Smooth muscle cell (in vitro differentiated cells): ENCODE measurements at regions not wholly inside any gene's neighbourhood (a gene's known extent, or its start where the extent isn't known, plus 50 kb on each side); places are given as distances from the start of the nearest gene placed in this dataset.

Experiments
- DNase-seq: peaks from one replicate; lab custom pipeline; 2025; ENCODE audit not compliant: unreplicated experiment; lab: John Stamatoyannopoulos, UW
- H2AFZ ChIP-seq: fragments of 200-600 bp; sonication (generic); 2 replicates; pipeline ENCODE4 v1.6.0; 2016; ENCODE audit warnings: antibody characterized with exemption, low read depth, mild to moderate bottlenecking
- H3F3A ChIP-seq: fragments of 200-600 bp; sonication (generic); 2 replicates; pipeline ENCODE4 v1.6.0; 2017; ENCODE audit warnings: antibody characterized with exemption, low read depth
- H3K27ac ChIP-seq: fragments of 200-600 bp; sonication (generic); 2 replicates; pipeline ENCODE4 v1.5.1; 2016; ENCODE audit warnings: low read depth, mild to moderate bottlenecking
- H3K27me3 ChIP-seq: fragments of 200-600 bp; sonication (generic); 2 replicates; pipeline ENCODE4 v1.6.1; 2016; ENCODE audit warnings: low read depth, mild to moderate bottlenecking
- H3K36me3 ChIP-seq: fragments of 200-600 bp; sonication (generic); 2 replicates; pipeline ENCODE4 v1.5.1; 2016; ENCODE audit warnings: low read depth
- H3K4me1 ChIP-seq: fragments of 200-600 bp; sonication (generic); 2 replicates; pipeline ENCODE4 v1.5.1; 2016; ENCODE audit warnings: low read depth
- H3K4me2 ChIP-seq: fragments of 200-600 bp; sonication (generic); 2 replicates; pipeline ENCODE4 v1.6.0; 2016; ENCODE audit warnings: mild to moderate bottlenecking
- H3K4me3 ChIP-seq: fragments of 200-600 bp; sonication (generic); 2 replicates; pipeline ENCODE4 v1.5.1; 2016; ENCODE audit warnings: mild to moderate bottlenecking
- H3K79me2 ChIP-seq: fragments of 200-600 bp; sonication (generic); 2 replicates; pipeline ENCODE4 v1.6.0; 2016; ENCODE audit warnings: low read depth, mild to moderate bottlenecking
- H3K9ac ChIP-seq: fragments of 200-600 bp; sonication (generic); 2 replicates; pipeline ENCODE4 v1.6.0; 2016; ENCODE audit warnings: low read depth
- H3K9me3 ChIP-seq: fragments of 200-600 bp; sonication (generic); replicated peaks from 2 replicates; pipeline ENCODE4 v1.5.1; 2016; ENCODE audit warnings: low read depth
- H4K20me1 ChIP-seq: fragments of 200-600 bp; sonication (generic); 2 replicates; pipeline ENCODE4 v1.6.0; 2016; ENCODE audit warnings: low read depth
- CTCF ChIP-seq: fragments of 200-600 bp; sonication (generic); IDR thresholded peaks from 2 replicates; pipeline ENCODE4 v1.5.1; 2017; ENCODE audit warnings: borderline replicate concordance, mild to moderate bottlenecking, antibody characterized with exemption; ENCODE audit not compliant: insufficient read depth, poor library complexity, severe bottlenecking
- WGBS: methylation state at CpG from one replicate; pipeline ENCODE4 v1.1.7; 2016; ENCODE audit warnings: low lambda C conversion rate; 5-methylcytosine and 5-hydroxymethylcytosine counted together

GRCh38 chr14:62626416-62626815 is 418.8 kb downstream of the KCNH5 start:
- TF ChIP-seq CTCF = no peak

GRCh38 chr14:62629176-62629725 is 416.0 kb downstream of the KCNH5 start:
- H3K9ac ChIP-seq = no peak overlapping the region
- H3K4me1 ChIP-seq = no peaks in the 10 kb centered on the region
- no peak overlapping the region for H3K4me2 ChIP-seq
- H3F3A ChIP-seq = no peaks in the 10 kb centered on the region
- no peak for DNase-seq
- no peak overlapping the region for H3K27ac ChIP-seq
- 54% methylated on average over 9 of the region's 9 CpGs for WGBS
- TF ChIP-seq CTCF = no peak
- no peaks in the 10 kb centered on the region for H3K9me3 ChIP-seq
- H3K79me2 ChIP-seq = no peaks in the 10 kb centered on the region
- H3K4me3 ChIP-seq = no peak overlapping the region
- no peaks in the 10 kb centered on the region for H3K27me3 ChIP-seq
- H3K36me3 ChIP-seq = no peaks in the 10 kb centered on the region
- no peak overlapping the region for H2AFZ ChIP-seq
- H4K20me1 ChIP-seq = no peaks in the 10 kb centered on the region

More at GRCh38 chr14:62626416-62626815, 418.8 kb downstream of the KCNH5 start:
- Histone ChIP-seq H3K4me2 (no peak overlapping the region), H3K27me3 (no peaks in the 10 kb centered on the region), H3K9me3 (no peaks in the 10 kb centered on the region), H3K4me3 (no peak overlapping the region), H3K79me2 (no peaks in the 10 kb centered on the region), H3K36me3 (no peaks in the 10 kb centered on the region), H3K9ac (no peak overlapping the region), H2AFZ (no peak overlapping the region), H3K4me1 (no peaks in the 10 kb centered on the region), H3K27ac (no peak overlapping the region), H4K20me1 (no peaks in the 10 kb centered on the region), H3F3A (no peaks in the 10 kb centered on the region)
- DNase-seq = no peak
- WGBS = 90% methylated on average over 5 of the region's 5 CpGs

GRCh38 chr14:62631176-62631575 is 414.1 kb downstream of the KCNH5 start:
- Histone ChIP-seq H3K4me1 (no peaks in the 10 kb centered on the region), H2AFZ (no peak overlapping the region), H3K36me3 (no peaks in the 10 kb centered on the region), H3K4me3 (no peak overlapping the region), H3K9ac (no peak overlapping the region), H3K4me2 (no peak overlapping the region), H3K27me3 (no peaks in the 10 kb centered on the region), H3K9me3 (no peaks in the 10 kb centered on the region), H3K79me2 (no peaks in the 10 kb centered on the region), H3K27ac (no peak overlapping the region), H3F3A (no peaks in the 10 kb centered on the region), H4K20me1 (no peaks in the 10 kb centered on the region)
- WGBS = 79% methylated on average over 3 of the region's 3 CpGs
- no peak for DNase-seq
- no peak for TF ChIP-seq CTCF

- Histone ChIP-seq H2AFZ (no peak overlapping the region), H3K27ac (no peak overlapping the region), H3K79me2 (no peaks in the 10 kb centered on the region), H3K36me3 (no peaks in the 10 kb centered on the region), H3K4me2 (no peak overlapping the region), H3K9ac (no peak overlapping the region), H3K4me3 (no peak overlapping the region), H4K20me1 (no peaks in the 10 kb centered on the region), H3K9me3 (no peaks in the 10 kb centered on the region), H3K27me3 (no peaks in the 10 kb centered on the region), H3K4me1 (no peaks in the 10 kb centered on the region), H3F3A (no peaks in the 10 kb centered on the region)
- no peak for DNase-seq
- TF ChIP-seq CTCF = no peak
- 98% methylated on average over 4 of the region's 4 CpGs for WGBS
These were observed 412.5 kb downstream of the KCNH5 start for GRCh38 chr14:62632771-62633170.
